Nephron progenitor cell (in vitro differentiated cells): ENCODE measurements at regions not wholly inside any gene's neighbourhood (a gene's known extent, or its start where the extent isn't known, plus 50 kb on each side); places are given as distances from the start of the nearest gene placed in this dataset.

Experiments used
- DNase-seq: peaks from one replicate; pipeline ENCODE4 v3.0.0; 2021
- H3K27ac Mint-ChIP-seq: 2 replicates; pipeline ENCODE4 v1.8.0; 2021; ENCODE audit warnings: mild to moderate bottlenecking, moderate library complexity, mixed read lengths
- H3K27me3 Mint-ChIP-seq: 2 replicates; pipeline ENCODE4 v1.8.0; 2021; ENCODE audit warnings: mild to moderate bottlenecking, low read depth, mixed read lengths; ENCODE audit not compliant: poor library complexity
- H3K36me3 Mint-ChIP-seq: 2 replicates; pipeline ENCODE4 v1.8.0; 2021; ENCODE audit warnings: low read depth, mixed read lengths
- H3K4me1 Mint-ChIP-seq: 2 replicates; pipeline ENCODE4 v1.8.0; 2021; ENCODE audit warnings: mixed read lengths
- H3K4me3 Mint-ChIP-seq: 2 replicates; pipeline ENCODE4 v1.8.0; 2021; ENCODE audit warnings: mild to moderate bottlenecking, moderate library complexity, mixed read lengths
- H3K9me3 Mint-ChIP-seq: 2 replicates; pipeline ENCODE4 v1.8.0; 2021; ENCODE audit warnings: mild to moderate bottlenecking, moderate library complexity, mixed read lengths
- TF ChIP-seq, protein P1 (sequence below): fragments of 200-600 bp; sonication (generic); IDR thresholded peaks from 2 replicates; pipeline ENCODE4 v1.5.0; 2021; ENCODE audit warnings: antibody characterized with exemption

DNA sequence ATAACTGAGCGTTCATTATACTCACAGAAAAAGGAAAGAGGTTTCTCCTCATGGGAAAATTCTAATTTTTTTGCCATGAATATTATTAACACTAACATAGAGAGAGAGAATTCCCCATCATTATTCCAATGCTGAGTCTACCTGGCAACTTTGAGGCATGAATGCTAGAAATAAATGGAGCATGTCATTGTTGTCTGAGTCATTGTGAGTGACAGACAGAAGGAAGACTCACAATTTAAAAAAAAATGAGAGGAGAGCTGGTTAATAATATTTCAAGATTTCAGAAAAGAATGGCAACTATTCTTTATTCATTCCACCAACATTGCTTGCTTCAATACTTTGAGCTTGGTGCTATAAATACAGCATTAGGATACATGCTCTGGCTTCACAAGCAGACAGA is 170.4 kb upstream of the HS3ST1 start:
- DNase-seq = no peak
- H3K36me3 Mint-ChIP-seq = no peaks in the 10 kb centered on the region
- TF ChIP-seq, protein P1, sequence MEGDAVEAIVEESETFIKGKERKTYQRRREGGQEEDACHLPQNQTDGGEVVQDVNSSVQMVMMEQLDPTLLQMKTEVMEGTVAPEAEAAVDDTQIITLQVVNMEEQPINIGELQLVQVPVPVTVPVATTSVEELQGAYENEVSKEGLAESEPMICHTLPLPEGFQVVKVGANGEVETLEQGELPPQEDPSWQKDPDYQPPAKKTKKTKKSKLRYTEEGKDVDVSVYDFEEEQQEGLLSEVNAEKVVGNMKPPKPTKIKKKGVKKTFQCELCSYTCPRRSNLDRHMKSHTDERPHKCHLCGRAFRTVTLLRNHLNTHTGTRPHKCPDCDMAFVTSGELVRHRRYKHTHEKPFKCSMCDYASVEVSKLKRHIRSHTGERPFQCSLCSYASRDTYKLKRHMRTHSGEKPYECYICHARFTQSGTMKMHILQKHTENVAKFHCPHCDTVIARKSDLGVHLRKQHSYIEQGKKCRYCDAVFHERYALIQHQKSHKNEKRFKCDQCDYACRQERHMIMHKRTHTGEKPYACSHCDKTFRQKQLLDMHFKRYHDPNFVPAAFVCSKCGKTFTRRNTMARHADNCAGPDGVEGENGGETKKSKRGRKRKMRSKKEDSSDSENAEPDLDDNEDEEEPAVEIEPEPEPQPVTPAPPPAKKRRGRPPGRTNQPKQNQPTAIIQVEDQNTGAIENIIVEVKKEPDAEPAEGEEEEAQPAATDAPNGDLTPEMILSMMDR = no peak
- no peak overlapping the region for H3K4me3 Mint-ChIP-seq
- H3K9me3 Mint-ChIP-seq = no peaks in the 10 kb centered on the region
- no peaks in the 10 kb centered on the region for H3K4me1 Mint-ChIP-seq
- H3K27me3 Mint-ChIP-seq = no peaks in the 10 kb centered on the region
- H3K27ac Mint-ChIP-seq = no peak overlapping the region

DNA sequence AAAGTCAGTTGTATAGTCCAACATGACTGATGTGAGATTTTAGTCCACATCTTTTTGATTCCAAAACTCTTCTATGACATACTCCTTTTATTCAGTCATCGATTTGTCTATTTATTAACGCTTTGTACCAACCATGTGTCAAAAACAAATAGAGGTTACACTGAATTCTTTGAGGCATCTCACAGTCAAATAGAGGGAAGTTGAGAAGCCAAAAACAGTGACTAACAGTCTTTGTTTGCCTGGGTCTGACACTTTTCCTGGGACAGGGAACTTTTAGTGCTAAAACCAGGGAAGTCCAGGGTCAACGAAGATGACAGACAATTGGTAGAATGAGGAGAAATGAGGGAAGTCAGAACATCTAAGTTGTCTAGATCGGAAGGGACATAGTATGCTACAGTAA is 169.9 kb upstream of the HS3ST1 start:
- no peak for DNase-seq
- Mint-ChIP-seq H3K9me3 (no peaks in the 10 kb centered on the region), H3K4me3 (no peak overlapping the region), H3K36me3 (no peaks in the 10 kb centered on the region), H3K27ac (no peak overlapping the region), H3K4me1 (no peaks in the 10 kb centered on the region), H3K27me3 (no peaks in the 10 kb centered on the region)
- TF ChIP-seq, protein P1 = no peak

DNA sequence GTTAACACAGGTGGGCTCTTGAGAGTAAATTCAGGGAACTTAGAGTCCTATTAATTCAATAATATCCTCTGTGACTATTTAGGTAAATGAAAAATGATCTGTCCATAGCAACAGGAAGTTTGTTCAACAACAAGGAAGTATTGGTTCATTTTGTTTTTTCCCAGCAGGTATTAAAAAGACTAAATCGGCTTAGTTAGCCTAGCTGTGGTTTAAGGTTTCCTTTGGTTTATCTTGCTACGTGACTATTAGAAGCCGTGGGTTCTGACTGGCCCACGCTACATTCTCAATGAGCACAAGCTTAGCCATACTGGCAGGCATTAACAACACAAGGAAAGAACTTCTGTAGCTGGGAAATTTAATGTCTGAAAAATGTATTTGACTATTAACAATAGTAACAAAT is 168.8 kb upstream of the HS3ST1 start:
- Mint-ChIP-seq H3K36me3 (no peaks in the 10 kb centered on the region), H3K4me1 (peaks cover 6% of the 10 kb centered on the region), H3K4me3 (no peak overlapping the region), H3K9me3 (no peaks in the 10 kb centered on the region), H3K27me3 (no peaks in the 10 kb centered on the region), H3K27ac (no peak overlapping the region)
- no peak for DNase-seq
- TF ChIP-seq, protein P1 = no peak

DNA sequence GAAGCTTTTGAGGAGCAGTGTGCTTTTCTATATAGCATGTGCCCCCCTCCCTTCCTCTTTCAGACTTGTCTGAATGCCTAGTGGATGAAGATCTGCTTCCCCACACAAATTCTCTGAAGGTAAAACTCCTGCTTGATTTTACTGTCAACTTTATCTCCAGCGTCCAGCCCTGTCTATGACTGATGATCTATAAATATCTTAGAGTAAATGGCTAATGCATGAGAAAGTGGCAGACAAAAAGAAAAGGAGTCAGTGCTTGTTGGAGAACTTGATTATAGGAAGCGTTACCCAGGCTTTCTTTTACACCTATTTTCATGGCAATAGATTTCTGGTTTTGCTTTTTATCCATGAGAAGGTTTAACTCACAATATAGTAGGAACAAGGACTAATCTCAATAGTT is 168.3 kb upstream of the HS3ST1 start:
- H3K36me3 Mint-ChIP-seq = no peaks in the 10 kb centered on the region
- peaks cover 6% of the 10 kb centered on the region for H3K4me1 Mint-ChIP-seq
- no peaks in the 10 kb centered on the region for H3K27me3 Mint-ChIP-seq
- TF ChIP-seq, protein P1 = no peak
- H3K4me3 Mint-ChIP-seq = no peak overlapping the region
- H3K27ac Mint-ChIP-seq = no peak overlapping the region
- H3K9me3 Mint-ChIP-seq = no peaks in the 10 kb centered on the region
- DNase-seq = no peak

DNA sequence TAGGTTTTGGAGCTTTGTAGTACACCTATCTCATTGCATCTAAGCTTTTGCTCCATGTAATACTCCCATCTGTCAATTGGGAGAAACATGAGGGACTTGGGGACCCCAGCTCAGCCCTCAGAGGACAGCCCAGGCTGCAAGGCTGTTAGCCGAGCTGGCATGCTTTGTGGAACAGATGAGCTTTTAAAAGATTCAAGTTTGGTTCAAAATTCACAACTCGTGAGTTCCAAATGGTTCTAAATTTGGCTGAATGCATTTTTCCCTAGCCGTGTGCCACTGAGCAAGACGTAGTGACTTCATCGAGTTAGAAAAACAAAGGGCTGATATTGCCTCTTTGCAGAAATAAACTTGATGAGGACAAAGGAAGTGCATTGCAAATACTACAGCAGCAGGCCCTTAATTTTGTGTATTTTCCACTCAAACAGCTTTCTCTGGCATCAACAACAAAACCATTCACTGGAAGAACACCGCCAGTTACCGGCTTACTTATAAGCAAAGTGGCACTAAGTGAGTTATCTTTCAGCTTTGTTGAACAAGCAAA is 165.0 kb upstream of the HS3ST1 start:
- TF ChIP-seq, protein P1 = no peak
- Mint-ChIP-seq H3K4me3 (no peak overlapping the region), H3K9me3 (no peaks in the 10 kb centered on the region), H3K27me3 (no peaks in the 10 kb centered on the region), H3K27ac (no peak overlapping the region), H3K4me1 (peaks cover 6% of the 10 kb centered on the region), H3K36me3 (no peaks in the 10 kb centered on the region)
- DNase-seq = no peak

DNA sequence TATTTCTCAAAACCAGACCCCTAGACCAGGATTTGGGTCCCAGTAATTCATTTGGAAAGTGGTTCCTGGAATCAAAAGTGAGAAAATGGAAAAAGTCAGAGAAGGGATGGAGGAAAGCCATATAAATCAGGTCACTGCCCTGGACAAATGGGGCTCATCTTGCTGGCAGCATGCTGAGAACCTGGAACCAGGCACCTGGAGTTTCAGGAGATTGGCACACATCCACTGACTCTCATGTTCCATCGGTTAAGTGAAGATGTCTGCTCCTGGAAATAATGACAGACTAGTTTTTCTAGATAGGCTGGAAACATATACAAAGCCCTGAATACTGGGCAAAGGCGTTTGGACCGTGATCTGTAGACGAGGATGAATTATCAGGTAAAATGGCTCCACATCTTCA is 163.6 kb upstream of the HS3ST1 start:
- H3K4me1 Mint-ChIP-seq = peaks cover 6% of the 10 kb centered on the region
- H3K4me3 Mint-ChIP-seq = no peak overlapping the region
- H3K27me3 Mint-ChIP-seq = no peaks in the 10 kb centered on the region
- no peak overlapping the region for H3K27ac Mint-ChIP-seq
- TF ChIP-seq, protein P1 = no peak
- DNase-seq = no peak
- H3K36me3 Mint-ChIP-seq = no peaks in the 10 kb centered on the region
- H3K9me3 Mint-ChIP-seq = no peaks in the 10 kb centered on the region
